ENCODE measurements at regions not wholly inside any gene's neighbourhood (a gene's known extent, or its start where the extent isn't known, plus 50 kb on each side); places are given as distances from the start of the nearest gene placed in this dataset.

- no peaks in the 10 kb centered on the region for H3K4me1 ChIP-seq
- DNase-seq = no peak
- TF ChIP-seq EP300 (IDR thresholded peaks at IDR 0.05) = no peak
- TF ChIP-seq POLR2A (IDR thresholded peaks at IDR 0.05) = no peak
- TF ChIP-seq, protein P1, sequence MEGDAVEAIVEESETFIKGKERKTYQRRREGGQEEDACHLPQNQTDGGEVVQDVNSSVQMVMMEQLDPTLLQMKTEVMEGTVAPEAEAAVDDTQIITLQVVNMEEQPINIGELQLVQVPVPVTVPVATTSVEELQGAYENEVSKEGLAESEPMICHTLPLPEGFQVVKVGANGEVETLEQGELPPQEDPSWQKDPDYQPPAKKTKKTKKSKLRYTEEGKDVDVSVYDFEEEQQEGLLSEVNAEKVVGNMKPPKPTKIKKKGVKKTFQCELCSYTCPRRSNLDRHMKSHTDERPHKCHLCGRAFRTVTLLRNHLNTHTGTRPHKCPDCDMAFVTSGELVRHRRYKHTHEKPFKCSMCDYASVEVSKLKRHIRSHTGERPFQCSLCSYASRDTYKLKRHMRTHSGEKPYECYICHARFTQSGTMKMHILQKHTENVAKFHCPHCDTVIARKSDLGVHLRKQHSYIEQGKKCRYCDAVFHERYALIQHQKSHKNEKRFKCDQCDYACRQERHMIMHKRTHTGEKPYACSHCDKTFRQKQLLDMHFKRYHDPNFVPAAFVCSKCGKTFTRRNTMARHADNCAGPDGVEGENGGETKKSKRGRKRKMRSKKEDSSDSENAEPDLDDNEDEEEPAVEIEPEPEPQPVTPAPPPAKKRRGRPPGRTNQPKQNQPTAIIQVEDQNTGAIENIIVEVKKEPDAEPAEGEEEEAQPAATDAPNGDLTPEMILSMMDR (IDR thresholded peaks at IDR 0.05) = no peak
- no peak for TF ChIP-seq POLR2AphosphoS5 (IDR thresholded peaks at IDR 0.05)
- no peak overlapping the region for H3K27ac ChIP-seq
- H3K27me3 ChIP-seq = no peaks in the 10 kb centered on the region
- no peak overlapping the region for H3K4me3 ChIP-seq
- H3K9me3 ChIP-seq = no peaks in the 10 kb centered on the region
- intact Hi-C loops (cut with DNase I; ENCODE audit: low total_unique reads) = no loop called here
- no peaks in the 10 kb centered on the region for H3K36me3 ChIP-seq
Observed at GRCh38 chr6:101326411-101326810, 67.1 kb upstream of the GRIK2 start.

- H3K36me3 ChIP-seq = no peaks in the 10 kb centered on the region
- 44 to 79% (median 52%) methylated on average over 1 of the region's 1 CpG for WGBS, 5 donors
- no peak for DNase-seq
- no peak overlapping the region for H3K27ac ChIP-seq
- no peaks in the 10 kb centered on the region for H3K4me1 ChIP-seq
- no peak overlapping the region for H3K4me3 ChIP-seq
- intact Hi-C loops (cut with DNase I; ENCODE audit: low total_unique reads) = no loop called here
- no peaks in the 10 kb centered on the region for H3K27me3 ChIP-seq
- TF ChIP-seq POLR2A (IDR thresholded peaks at IDR 0.05) (no peak), EP300 (IDR thresholded peaks at IDR 0.05) (no peak)
- peaks cover 0 to 15% (median 5%) of the 10 kb centered on the region in 4 donors for H3K9me3 ChIP-seq
Observed at GRCh38 chr6:101341926-101342325, 51.6 kb upstream of the GRIK2 start.
